Transverse colon (tissue), 3 donors: ENCODE measurements at regions not wholly inside any gene's neighbourhood (a gene's known extent, or its start where the extent isn't known, plus 50 kb on each side); places are given as distances from the start of the nearest gene placed in this dataset.
"Not testable (repeated sequence)": the region's sequence is repeated elsewhere in the genome, so short reads cannot be mapped to it uniquely, and the experiment has no call there.

ENCODE experiments used
- EP300 ChIP-seq: sonication (generic); formaldehyde crosslinking; IDR thresholded peaks from one replicate; pipeline ENCODE4 v1.6.1; 2017; ENCODE audit warnings: antibody characterized with exemption, low read depth
- TF ChIP-seq, protein P1 (sequence below), 5 experiments: fragments of 200-600 bp in 3 of 5; fragments of 450-650 bp in 2 of 5; sonication (generic) in 3 of 5; IDR thresholded peaks; 1 replicate in 2 of 5; 2 replicates in 3 of 5; pipeline ENCODE4 v1.5.1; 2016 to 2017; ENCODE audit warnings: antibody characterized with exemption in 5 of 5, inconsistent platforms in 3 of 5, mild to moderate bottlenecking in 2 of 5, moderate library complexity in 1 of 5

- TF ChIP-seq EP300, result not testable (repeated sequence)
- TF ChIP-seq, protein P1, sequence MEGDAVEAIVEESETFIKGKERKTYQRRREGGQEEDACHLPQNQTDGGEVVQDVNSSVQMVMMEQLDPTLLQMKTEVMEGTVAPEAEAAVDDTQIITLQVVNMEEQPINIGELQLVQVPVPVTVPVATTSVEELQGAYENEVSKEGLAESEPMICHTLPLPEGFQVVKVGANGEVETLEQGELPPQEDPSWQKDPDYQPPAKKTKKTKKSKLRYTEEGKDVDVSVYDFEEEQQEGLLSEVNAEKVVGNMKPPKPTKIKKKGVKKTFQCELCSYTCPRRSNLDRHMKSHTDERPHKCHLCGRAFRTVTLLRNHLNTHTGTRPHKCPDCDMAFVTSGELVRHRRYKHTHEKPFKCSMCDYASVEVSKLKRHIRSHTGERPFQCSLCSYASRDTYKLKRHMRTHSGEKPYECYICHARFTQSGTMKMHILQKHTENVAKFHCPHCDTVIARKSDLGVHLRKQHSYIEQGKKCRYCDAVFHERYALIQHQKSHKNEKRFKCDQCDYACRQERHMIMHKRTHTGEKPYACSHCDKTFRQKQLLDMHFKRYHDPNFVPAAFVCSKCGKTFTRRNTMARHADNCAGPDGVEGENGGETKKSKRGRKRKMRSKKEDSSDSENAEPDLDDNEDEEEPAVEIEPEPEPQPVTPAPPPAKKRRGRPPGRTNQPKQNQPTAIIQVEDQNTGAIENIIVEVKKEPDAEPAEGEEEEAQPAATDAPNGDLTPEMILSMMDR (IDR thresholded peaks at IDR 0.05), result not testable (repeated sequence)
These were observed 168.8 kb upstream of the ZNF469 start for GRCh38 chr16:88213937-88214336.
